ENCODE measurements at regions not wholly inside any gene's neighbourhood (a gene's known extent, or its start where the extent isn't known, plus 50 kb on each side); places are given as distances from the start of the nearest gene placed in this dataset.

DNA sequence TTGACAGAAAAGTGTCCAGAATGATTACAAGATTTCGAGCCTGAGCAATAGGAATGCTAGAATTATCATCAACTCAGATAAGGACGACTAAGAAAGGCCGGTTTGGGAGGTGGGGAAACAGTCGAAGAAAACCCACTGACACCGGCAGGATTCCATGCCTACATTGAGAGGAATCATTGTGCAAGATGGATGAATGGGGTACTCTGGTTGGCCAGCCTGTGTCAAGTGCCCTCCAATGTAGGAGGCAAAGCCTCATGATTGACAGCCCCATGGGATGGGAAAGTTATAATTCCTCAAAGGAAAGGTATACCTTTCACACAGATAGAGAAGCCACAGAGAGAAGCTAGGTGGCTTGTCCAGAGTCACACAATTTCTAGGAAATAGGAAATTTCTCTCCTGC lies 153.5 kb upstream of the CTTNBP2NL start:
- H3K27me3 Mint-ChIP-seq (ENCODE audit: low read depth): peaks cover 24% of the 10 kb centered on the region
- H3K4me3 Mint-ChIP-seq: no peak overlapping the region
- H3K27ac Mint-ChIP-seq: no peak overlapping the region

DNA sequence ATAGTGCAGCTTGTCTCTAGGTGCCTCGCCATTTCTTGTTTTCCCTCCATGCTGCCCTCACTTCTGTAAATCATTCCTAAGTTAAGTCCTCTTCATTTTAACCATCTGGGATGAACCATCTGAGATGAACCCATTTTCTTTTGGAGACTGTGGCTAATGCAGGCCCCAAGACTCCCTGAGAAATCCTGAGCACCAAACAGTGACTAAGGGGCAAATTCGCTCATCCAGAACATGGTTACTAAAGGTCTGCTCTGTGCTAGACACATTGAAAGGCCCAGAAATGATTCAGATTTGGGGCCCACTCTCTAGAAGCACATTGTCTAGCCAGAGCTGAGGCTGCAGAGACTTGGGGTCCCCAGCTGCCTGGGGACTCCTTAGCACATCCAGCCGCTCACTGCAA lies 151.9 kb upstream of the CTTNBP2NL start:
- Mint-ChIP-seq H3K27ac (no peak overlapping the region), H3K9me3 (no peaks in the 10 kb centered on the region), H3K4me1 (ENCODE audit: low read depth) (no peaks in the 10 kb centered on the region), H3K4me3 (no peak overlapping the region), H3K36me3 (ENCODE audit: insufficient read depth in 2 of 2) (no peaks in the 10 kb centered on the region), H3K27me3 (ENCODE audit: low read depth) (peaks cover 13% of the 10 kb centered on the region)
- ATAC-seq (replicated peaks in 1 of 2) (no peak), DNase-seq (no peak)

More for the DNA sequence above, 153.5 kb upstream of the CTTNBP2NL start:
- no peak for DNase-seq
- no peak for ATAC-seq (replicated peaks in 1 of 2)
- no peaks in the 10 kb centered on the region for H3K9me3 Mint-ChIP-seq
- H3K4me1 Mint-ChIP-seq (ENCODE audit: low read depth): no peaks in the 10 kb centered on the region
- H3K36me3 Mint-ChIP-seq (ENCODE audit: insufficient read depth in 2 of 2): no peaks in the 10 kb centered on the region

- no peak for DNase-seq
Observed at GRCh38 chr1:112245114-112245513, 150.9 kb upstream of the CTTNBP2NL start.

GRCh38 chr1:112247036-112247597 lies 148.9 kb upstream of the CTTNBP2NL start:
- Mint-ChIP-seq H3K9me3 (no peaks in the 10 kb centered on the region), H3K4me3 (no peak overlapping the region), H3K27me3 (ENCODE audit: low read depth) (peaks cover 6% of the 10 kb centered on the region), H3K27ac (no peak overlapping the region), H3K36me3 (ENCODE audit: insufficient read depth in 2 of 2) (no peaks in the 10 kb centered on the region), H3K4me1 (ENCODE audit: low read depth) (no peaks in the 10 kb centered on the region)
- DNase-seq (no peak), ATAC-seq (replicated peaks in 1 of 2) (no peak)

More at GRCh38 chr1:112245114-112245513, 150.9 kb upstream of the CTTNBP2NL start:
- no peak overlapping the region for H3K4me3 Mint-ChIP-seq
- peaks cover 6% of the 10 kb centered on the region for H3K27me3 Mint-ChIP-seq (ENCODE audit: low read depth)
- no peaks in the 10 kb centered on the region for H3K36me3 Mint-ChIP-seq (ENCODE audit: insufficient read depth in 2 of 2)
- H3K4me1 Mint-ChIP-seq (ENCODE audit: low read depth): no peaks in the 10 kb centered on the region
- H3K27ac Mint-ChIP-seq: no peak overlapping the region
- no peaks in the 10 kb centered on the region for H3K9me3 Mint-ChIP-seq
- ATAC-seq (replicated peaks in 1 of 2): no peak

DNA sequence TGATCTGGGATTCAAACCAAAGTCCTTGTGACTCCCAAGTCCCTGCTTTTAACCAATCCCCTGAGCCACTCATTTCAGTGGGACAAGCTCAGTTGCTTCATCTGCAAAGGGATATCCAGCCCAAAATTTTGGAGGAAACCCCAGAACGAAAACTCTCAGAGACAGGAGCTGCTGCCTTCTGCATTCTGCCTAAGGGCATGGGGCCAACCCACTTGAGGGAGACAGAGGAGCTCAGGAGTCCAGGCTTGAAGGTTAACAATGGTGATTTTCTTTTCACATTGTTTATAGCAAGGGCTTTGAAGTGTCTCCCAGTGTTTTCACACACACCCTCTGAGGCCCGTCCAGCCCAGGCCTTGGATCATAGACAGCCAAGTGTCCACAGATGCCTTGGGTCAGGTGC lies 148.1 kb upstream of the CTTNBP2NL start:
- H3K4me1 Mint-ChIP-seq (ENCODE audit: low read depth): no peaks in the 10 kb centered on the region
- peaks cover 6% of the 10 kb centered on the region for H3K27me3 Mint-ChIP-seq (ENCODE audit: low read depth)
- no peak overlapping the region for H3K27ac Mint-ChIP-seq
- H3K9me3 Mint-ChIP-seq: no peaks in the 10 kb centered on the region
- no peaks in the 10 kb centered on the region for H3K36me3 Mint-ChIP-seq (ENCODE audit: insufficient read depth in 2 of 2)
- no peak for DNase-seq
- no peak for ATAC-seq (replicated peaks in 1 of 2)
- H3K4me3 Mint-ChIP-seq: no peak overlapping the region

GRCh38 chr1:112250892-112251291 lies 145.1 kb upstream of the CTTNBP2NL start:
- Mint-ChIP-seq H3K4me1 (ENCODE audit: low read depth) (no peaks in the 10 kb centered on the region), H3K9me3 (no peaks in the 10 kb centered on the region), H3K27ac (no peak overlapping the region), H3K36me3 (ENCODE audit: insufficient read depth in 2 of 2) (no peaks in the 10 kb centered on the region), H3K4me3 (no peak overlapping the region), H3K27me3 (ENCODE audit: low read depth) (peaks cover 30% of the 10 kb centered on the region)
- DNase-seq (no peak), ATAC-seq (replicated peaks in 1 of 2) (no peak)

DNA sequence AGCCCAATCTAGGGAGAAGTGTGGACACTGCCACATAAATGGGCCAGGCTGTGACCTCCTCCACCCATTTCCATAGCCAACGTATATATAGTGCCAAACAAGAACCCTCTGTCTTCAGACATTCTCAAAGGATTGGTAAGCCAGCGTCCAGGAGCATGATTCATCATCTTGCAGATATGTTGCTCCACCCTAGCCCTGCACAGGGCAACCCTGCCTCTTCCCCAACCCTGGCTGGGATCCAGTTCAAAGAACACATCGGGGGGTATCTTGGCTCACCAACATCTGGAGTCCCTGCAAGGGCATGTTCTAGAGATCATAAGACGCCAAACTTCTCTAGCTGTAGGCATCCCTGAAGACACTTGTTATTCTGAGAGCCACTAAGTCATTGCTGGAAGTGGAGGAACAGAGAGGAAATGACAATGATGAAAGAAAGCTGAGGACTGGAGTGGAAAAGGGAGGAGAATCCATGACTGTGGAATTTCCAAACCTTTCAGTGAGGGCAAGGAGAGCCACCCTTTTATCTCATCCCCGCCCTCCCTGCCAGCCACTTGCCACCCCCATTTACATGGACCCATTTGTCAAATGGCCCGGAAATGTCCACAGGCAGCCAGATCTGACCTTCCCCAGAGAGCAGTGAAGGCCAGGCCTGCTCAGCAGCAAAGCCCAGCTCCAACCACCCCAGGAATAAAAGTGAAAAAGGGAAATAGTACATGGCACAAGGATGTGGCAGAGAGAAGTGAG lies 144.1 kb upstream of the CTTNBP2NL start:
- H3K4me1 Mint-ChIP-seq (ENCODE audit: low read depth): no peaks in the 10 kb centered on the region
- no peak overlapping the region for H3K27ac Mint-ChIP-seq
- DNase-seq (no peak), ATAC-seq (replicated peaks in 1 of 2) (no peak)
- H3K36me3 Mint-ChIP-seq (ENCODE audit: insufficient read depth in 2 of 2): no peaks in the 10 kb centered on the region
- H3K27me3 Mint-ChIP-seq (ENCODE audit: low read depth): peaks cover 40% of the 10 kb centered on the region
- H3K9me3 Mint-ChIP-seq: no peaks in the 10 kb centered on the region
- no peak overlapping the region for H3K4me3 Mint-ChIP-seq

DNA sequence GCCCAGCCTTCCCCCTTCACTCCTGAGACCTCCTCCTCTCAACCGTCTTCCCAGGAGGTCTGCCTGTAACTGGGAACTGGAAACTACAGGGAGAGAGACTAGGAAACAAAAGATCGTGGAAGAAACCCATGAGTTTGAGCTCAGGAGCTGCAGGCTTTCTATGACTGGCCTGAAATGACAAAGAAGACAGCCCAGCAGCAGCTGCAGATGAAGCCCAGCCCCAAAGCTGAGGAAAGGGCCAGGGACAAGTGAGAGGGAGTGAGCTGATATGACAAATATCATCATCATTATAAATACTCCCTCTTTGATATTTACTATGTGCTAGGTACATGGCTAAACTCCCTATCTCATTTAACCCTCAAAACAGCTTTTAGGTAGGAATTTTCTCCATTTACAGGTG lies 142.6 kb upstream of the CTTNBP2NL start:
- Mint-ChIP-seq H3K9me3 (no peaks in the 10 kb centered on the region), H3K27me3 (ENCODE audit: low read depth) (peaks cover 42% of the 10 kb centered on the region), H3K4me3 (no peak overlapping the region), H3K4me1 (ENCODE audit: low read depth) (no peaks in the 10 kb centered on the region), H3K27ac (no peak overlapping the region), H3K36me3 (ENCODE audit: insufficient read depth in 2 of 2) (no peaks in the 10 kb centered on the region)
- DNase-seq (no peak), ATAC-seq (replicated peaks in 1 of 2) (no peak)

DNA sequence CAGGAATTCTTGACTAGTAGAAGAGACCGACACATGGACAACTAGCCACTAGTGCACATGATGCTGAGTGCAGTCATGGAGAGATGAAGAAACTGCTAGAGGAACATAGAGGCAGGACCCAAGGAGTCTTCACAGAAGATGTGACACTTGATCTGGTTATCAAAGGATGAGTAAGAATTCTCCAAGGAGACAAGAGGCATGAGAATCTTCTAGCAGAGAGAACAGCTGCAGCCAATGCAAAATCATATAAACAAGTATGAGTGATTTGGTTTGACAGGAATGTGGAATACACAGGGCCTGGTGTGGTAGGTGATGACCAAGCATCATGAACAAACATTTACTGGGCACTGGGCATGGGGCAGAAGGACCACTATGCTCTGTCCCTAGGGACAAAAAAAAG lies 140.9 kb upstream of the CTTNBP2NL start:
- no peak for ATAC-seq (replicated peaks in 1 of 2)
- H3K9me3 Mint-ChIP-seq: no peaks in the 10 kb centered on the region
- no peaks in the 10 kb centered on the region for H3K36me3 Mint-ChIP-seq (ENCODE audit: insufficient read depth in 2 of 2)

GRCh38 chr1:112256411-112256810 lies 139.6 kb upstream of the CTTNBP2NL start:
- no peaks in the 10 kb centered on the region for H3K4me1 Mint-ChIP-seq (ENCODE audit: low read depth)
- H3K9me3 Mint-ChIP-seq: no peaks in the 10 kb centered on the region
- no peak overlapping the region for H3K27ac Mint-ChIP-seq
- H3K4me3 Mint-ChIP-seq: no peak overlapping the region
- DNase-seq (no peak), ATAC-seq (replicated peaks in 1 of 2) (no peak)
- peaks cover 36% of the 10 kb centered on the region for H3K27me3 Mint-ChIP-seq (ENCODE audit: low read depth)
- H3K36me3 Mint-ChIP-seq (ENCODE audit: insufficient read depth in 2 of 2): no peaks in the 10 kb centered on the region

More for the DNA sequence above, 140.9 kb upstream of the CTTNBP2NL start:
- no peak overlapping the region for H3K27ac Mint-ChIP-seq
- no peaks in the 10 kb centered on the region for H3K4me1 Mint-ChIP-seq (ENCODE audit: low read depth)
- peaks cover 36% of the 10 kb centered on the region for H3K27me3 Mint-ChIP-seq (ENCODE audit: low read depth)
- no peak for DNase-seq
- no peak overlapping the region for H3K4me3 Mint-ChIP-seq

GRCh38 chr1:112257043-112257835 lies 138.8 kb upstream of the CTTNBP2NL start:
- Mint-ChIP-seq H3K4me1 (ENCODE audit: low read depth) (no peaks in the 10 kb centered on the region), H3K27ac (no peak overlapping the region)
- no peak for DNase-seq

DNA sequence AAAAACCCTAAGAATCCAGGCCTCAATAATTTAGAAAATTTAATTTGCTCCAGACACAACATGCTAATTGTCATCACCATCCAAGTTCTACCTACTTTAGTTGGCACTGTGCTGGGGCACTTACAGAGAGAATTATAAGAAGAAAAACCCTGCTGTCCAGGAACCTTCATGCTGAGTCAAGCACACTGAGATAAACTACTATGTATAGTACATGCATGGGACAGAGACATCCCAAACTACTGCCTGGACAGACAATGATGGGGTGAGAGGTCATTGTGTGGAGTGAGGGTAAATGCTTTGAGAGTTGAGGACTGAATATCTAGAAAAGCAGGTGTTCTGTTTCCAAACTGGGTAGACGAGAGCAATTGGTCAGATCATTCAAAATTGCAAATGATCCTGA lies 135.3 kb upstream of the CTTNBP2NL start:
- Mint-ChIP-seq H3K27me3 (ENCODE audit: low read depth) (peaks cover 33% of the 10 kb centered on the region), H3K4me3 (no peak overlapping the region), H3K4me1 (ENCODE audit: low read depth) (no peaks in the 10 kb centered on the region), H3K36me3 (ENCODE audit: insufficient read depth in 2 of 2) (no peaks in the 10 kb centered on the region), H3K27ac (no peak overlapping the region), H3K9me3 (no peaks in the 10 kb centered on the region)
- DNase-seq (no peak), ATAC-seq (replicated peaks in 1 of 2) (no peak)

More at GRCh38 chr1:112257043-112257835, 138.8 kb upstream of the CTTNBP2NL start:
- Mint-ChIP-seq H3K36me3 (ENCODE audit: insufficient read depth in 2 of 2) (no peaks in the 10 kb centered on the region), H3K4me3 (no peak overlapping the region), H3K27me3 (ENCODE audit: low read depth) (peaks cover 42% of the 10 kb centered on the region), H3K9me3 (no peaks in the 10 kb centered on the region)
- ATAC-seq (replicated peaks in 1 of 2): no peak

- H3K4me3 Mint-ChIP-seq: no peak overlapping the region
- no peak for ATAC-seq (replicated peaks in 1 of 2)
- H3K4me1 Mint-ChIP-seq (ENCODE audit: low read depth): no peaks in the 10 kb centered on the region
- no peaks in the 10 kb centered on the region for H3K36me3 Mint-ChIP-seq (ENCODE audit: insufficient read depth in 2 of 2)
- peaks cover 18% of the 10 kb centered on the region for H3K27me3 Mint-ChIP-seq (ENCODE audit: low read depth)
- no peak for DNase-seq
- no peaks in the 10 kb centered on the region for H3K9me3 Mint-ChIP-seq
- H3K27ac Mint-ChIP-seq: no peak overlapping the region
Observed at GRCh38 chr1:112262316-112262715, 133.7 kb upstream of the CTTNBP2NL start.
